H1 (cell line): ENCODE measurements at regions not wholly inside any gene's neighbourhood (a gene's known extent, or its start where the extent isn't known, plus 50 kb on each side); places are given as distances from the start of the nearest gene placed in this dataset.

Experiments used
- CTCF ChIA-PET: fragments of 300-600 bp; sonication (Branson Sonifier 250); formaldehyde crosslinking; loops from one replicate; lab custom pipeline; 2021; ENCODE audit not compliant: partially characterized antibody; lab: Charles Lee
- POLR2A ChIA-PET: fragments of 300-600 bp; sonication (Branson Sonifier 250); formaldehyde crosslinking; loops from one replicate; lab custom pipeline; 2021; ENCODE audit warnings: inconsistent platforms; ENCODE audit not compliant: partially characterized antibody; lab: Charles Lee
- DNase-seq, 2 experiments: peaks; one replicate each; pipeline versions ENCODE4 v3.0.0 to v3.0.0-alpha.2; 2010 to 2022; ENCODE audit warnings: low spot score in 2 of 2, low read depth in 1 of 2, mixed read lengths in 1 of 2
- FAIRE-seq: peaks from 2 replicates; lab custom pipeline; 2011; peaks lifted over from hg19 to GRCh38; lab: Jason Lieb, UNC
- H2AFZ ChIP-seq: 2 replicates; pipeline ENCODE4 v1.8.1; 2012; ENCODE audit warnings: low read length, inconsistent platforms
- H2AK5ac ChIP-seq: 2 replicates; pipeline ENCODE4 v1.6.1; 2013; ENCODE audit warnings: low read depth, low read length
- H2BK120ac ChIP-seq: replicated peaks from 2 replicates; pipeline ENCODE3; 2013; ENCODE audit warnings: low read depth, low read length, inconsistent platforms
- H2BK12ac ChIP-seq: 2 replicates; pipeline ENCODE4 v1.6.1; 2013; ENCODE audit warnings: low read depth, low read length
- H2BK15ac ChIP-seq: 2 replicates; pipeline ENCODE4 v1.6.1; 2013; ENCODE audit warnings: low read length
- H2BK20ac ChIP-seq: 2 replicates; pipeline ENCODE4 v1.6.1; 2013; ENCODE audit warnings: low read length
- H2BK5ac ChIP-seq: 2 replicates; pipeline ENCODE4 v1.6.1; 2013; ENCODE audit warnings: low read depth, low read length
- H3K14ac ChIP-seq: 2 replicates; pipeline ENCODE4 v1.6.1; 2013; ENCODE audit warnings: inconsistent platforms; ENCODE audit not compliant: insufficient read length
- H3K18ac ChIP-seq: 2 replicates; pipeline ENCODE4 v1.6.1; 2013; ENCODE audit warnings: low read length; ENCODE audit errors: extremely low read depth
- H3K23ac ChIP-seq: 2 replicates; pipeline ENCODE4 v1.6.1; 2013; ENCODE audit warnings: inconsistent platforms; ENCODE audit not compliant: insufficient read length
- H3K23me2 ChIP-seq: 2 replicates; pipeline ENCODE4 v1.6.1; 2013; ENCODE audit warnings: low read depth, low read length
- H3K27ac ChIP-seq: 2 replicates; pipeline ENCODE4 v1.6.1; 2011; ENCODE audit warnings: low read depth, low read length, inconsistent platforms
- H3K27me3 ChIP-seq, 4 experiments: replicated peaks in 1 of 4; 1 replicate in 1 of 4; 2 replicates in 3 of 4; pipeline versions ENCODE4 v1.6.1 to v1.8.1; 2011 to 2013; ENCODE audit warnings: low read length in 3 of 4, mild to moderate bottlenecking in 3 of 4, inconsistent platforms in 2 of 4, mixed read lengths in 2 of 4, moderate library complexity in 1 of 4; ENCODE audit not compliant: control insufficient read depth in 3 of 4, insufficient read depth in 3 of 4; ENCODE audit errors: extremely low read depth in 1 of 4
- H3K36me3 ChIP-seq, 4 experiments: 2 replicates each; pipeline versions ENCODE4 v1.6.1 to v1.8.1; 2011 to 2013; ENCODE audit warnings: mild to moderate bottlenecking in 4 of 4, low read length in 3 of 4, moderate library complexity in 2 of 4, control low read depth in 1 of 4, inconsistent platforms in 1 of 4; ENCODE audit not compliant: insufficient read depth in 4 of 4, control insufficient read depth in 2 of 4
- H3K4ac ChIP-seq: replicated peaks from 2 replicates; pipeline ENCODE3; 2013; ENCODE audit warnings: low read length, low read depth, mixed read lengths, inconsistent platforms; ENCODE audit not compliant: insufficient read length
- H3K4me1 ChIP-seq, 4 experiments: replicated peaks in 1 of 4; 1 replicate in 1 of 4; 2 replicates in 3 of 4; pipeline versions ENCODE4 v1.6.1 to v1.8.1; 2011 to 2013; ENCODE audit warnings: low read length in 3 of 4, inconsistent platforms in 2 of 4, mixed read lengths in 1 of 4; ENCODE audit not compliant: insufficient read depth in 4 of 4, control insufficient read depth in 3 of 4
- H3K4me2 ChIP-seq, 2 experiments: 2 replicates each; pipeline versions ENCODE4 v1.6.1 to v1.8.1; 2011 to 2013; ENCODE audit warnings: low read depth in 2 of 2, low read length in 2 of 2, control low read depth in 1 of 2, inconsistent platforms in 1 of 2, mild to moderate bottlenecking in 1 of 2; ENCODE audit not compliant: insufficient read depth in 1 of 2
- H3K4me3 ChIP-seq, 4 experiments: fragments of 200-600, 300-600 bp in 1 of 4; sonication (generic), shearing (Covaris generic), sonication (Bioruptor Twin) in 1 of 4; 2 replicates each; pipeline versions ENCODE4 v1.5.1 to v1.8.1; 2011 to 2016; ENCODE audit warnings: low read length in 4 of 4, low read depth in 3 of 4, control low read depth in 2 of 4, inconsistent platforms in 2 of 4, mild to moderate bottlenecking in 2 of 4, mixed read lengths in 1 of 4, moderate library complexity in 1 of 4; ENCODE audit not compliant: insufficient read depth in 2 of 4; ENCODE audit errors: extremely low read depth in 1 of 4
- H3K56ac ChIP-seq: replicated peaks from 2 replicates; pipeline ENCODE3; 2013; ENCODE audit warnings: low read depth, mild to moderate bottlenecking, mixed read lengths, low read length, inconsistent platforms; ENCODE audit not compliant: insufficient read length
- H3K79me1 ChIP-seq: 2 replicates; pipeline ENCODE4 v1.6.1; 2013; ENCODE audit warnings: low read depth, low read length, control low read depth
- H3K79me2 ChIP-seq, 2 experiments: 2 replicates each; pipeline versions ENCODE4 v1.6.1 to v1.8.1; 2012 to 2013; ENCODE audit warnings: low read length in 2 of 2, mild to moderate bottlenecking in 2 of 2, inconsistent platforms in 1 of 2; ENCODE audit not compliant: insufficient read depth in 2 of 2, control insufficient read depth in 1 of 2
- H3K9ac ChIP-seq, 4 experiments: replicated peaks in 1 of 4; 1 replicate in 1 of 4; 2 replicates in 3 of 4; pipeline versions ENCODE4 v1.6.1 to v1.8.1; 2011 to 2013; ENCODE audit warnings: low read depth in 3 of 4, low read length in 3 of 4, control low read depth in 2 of 4, mild to moderate bottlenecking in 2 of 4, moderate library complexity in 2 of 4, inconsistent platforms in 1 of 4; ENCODE audit errors: extremely low read depth in 1 of 4
- H3K9me3 ChIP-seq, 2 experiments: 2 replicates each; pipeline versions ENCODE4 v1.6.1 to v1.8.1; 2012 to 2013; ENCODE audit warnings: mild to moderate bottlenecking in 2 of 2, moderate library complexity in 2 of 2, control low read depth in 1 of 2, inconsistent platforms in 1 of 2, low read depth in 1 of 2, low read length in 1 of 2, mixed read lengths in 1 of 2; ENCODE audit not compliant: insufficient read depth in 2 of 2
- H4K20me1 ChIP-seq, 2 experiments: replicated peaks in 1 of 2; 2 replicates each; pipeline versions ENCODE3 to v1.8.1; 2011 to 2013; ENCODE audit warnings: inconsistent platforms in 2 of 2, low read length in 2 of 2, mild to moderate bottlenecking in 1 of 2; ENCODE audit not compliant: insufficient read depth in 2 of 2, control insufficient read depth in 1 of 2
- H4K5ac ChIP-seq: 2 replicates; pipeline ENCODE4 v1.6.1; 2013; ENCODE audit warnings: low read length, low read depth, mixed read lengths, inconsistent platforms; ENCODE audit not compliant: insufficient read length
- H4K8ac ChIP-seq: 2 replicates; pipeline ENCODE4 v1.8.0; 2013; ENCODE audit warnings: mild to moderate bottlenecking, moderate library complexity, low read length, inconsistent platforms; ENCODE audit not compliant: insufficient read depth; ENCODE audit errors: extremely low read depth
- H4K91ac ChIP-seq: replicated peaks from 2 replicates; pipeline ENCODE3; 2013; ENCODE audit warnings: low read length, mixed read lengths, inconsistent platforms; ENCODE audit not compliant: insufficient read length
- CHD2 ChIP-seq: IDR thresholded peaks from 2 replicates; pipeline ENCODE4 v1.6.1; 2012; ENCODE audit warnings: low read length, improper control_type of control experiment
- CHD7 ChIP-seq: fragments of 300-600 bp; sonication (generic); IDR thresholded peaks from 2 replicates; pipeline ENCODE4 v1.7.1; 2012; ENCODE audit warnings: low read length, moderate library complexity, mild to moderate bottlenecking, inconsistent platforms; ENCODE audit not compliant: insufficient replicate concordance

DNA sequence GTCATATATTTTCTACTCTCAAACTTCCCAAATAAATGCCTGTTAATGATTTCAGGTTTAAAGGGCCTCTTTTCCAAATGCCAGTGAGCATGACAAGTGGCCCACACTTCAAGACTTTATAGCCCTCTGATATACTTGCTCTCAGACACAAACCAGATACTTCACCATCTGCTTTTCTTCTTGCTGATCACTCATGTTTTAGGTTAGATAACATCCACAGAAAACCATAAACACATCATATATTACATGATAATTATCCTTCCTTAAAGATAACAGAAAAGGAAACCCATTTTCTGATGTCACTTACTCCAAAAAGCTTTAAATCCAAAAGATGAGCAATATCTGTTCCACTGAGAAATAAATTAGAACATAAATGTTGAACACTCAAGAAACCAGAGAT, 723.5 kb downstream of the LTN1 start:
- H2BK20ac ChIP-seq, result no peak overlapping the region
- ChIA-PET CTCF (interaction anchor here (0.6 kb wide), 1 partner anchor 491 kb away, joined by 3 read pairs; no protein-coding TSS in a partner anchor), POLR2A (no interaction called here)
- H3K27ac ChIP-seq, result no peak overlapping the region
- H2BK5ac ChIP-seq, result no peak overlapping the region
- FAIRE-seq (no peak), DNase-seq (no peak)
- H3K36me3 ChIP-seq, result no peaks in the 10 kb centered on the region
- H2AK5ac ChIP-seq, result no peak overlapping the region
- H3K79me1 ChIP-seq, result no peaks in the 10 kb centered on the region
- H3K56ac ChIP-seq, result no peak overlapping the region
- no peak overlapping the region for H2BK12ac ChIP-seq
- no peak overlapping the region for H2AFZ ChIP-seq
- H3K9ac ChIP-seq, result no peak overlapping the region
- no peaks in the 10 kb centered on the region for H3K4me1 ChIP-seq
- H3K23me2 ChIP-seq, result no peaks in the 10 kb centered on the region
- H4K20me1 ChIP-seq, result no peaks in the 10 kb centered on the region
- no peak overlapping the region for H3K23ac ChIP-seq
- H3K9me3 ChIP-seq, result no peaks in the 10 kb centered on the region
- H3K79me2 ChIP-seq, result no peaks in the 10 kb centered on the region
- H3K27me3 ChIP-seq, result no peaks in the 10 kb centered on the region
- H2BK15ac ChIP-seq, result no peak overlapping the region
- no peak overlapping the region for H3K4me2 ChIP-seq
- H4K5ac ChIP-seq, result no peak overlapping the region
- no peak overlapping the region for H3K4me3 ChIP-seq
- no peak overlapping the region for H3K18ac ChIP-seq
- H3K4ac ChIP-seq, result no peak overlapping the region
- no peak overlapping the region for H3K14ac ChIP-seq
- H4K91ac ChIP-seq, result no peak overlapping the region
- no peak overlapping the region for H2BK120ac ChIP-seq
- no peak overlapping the region for H4K8ac ChIP-seq
- no peak for TF ChIP-seq CHD7
- TF ChIP-seq CHD2, result no peak
